Skin of body (tissue), 1 donor: ENCODE measurements at regions not wholly inside any gene's neighbourhood (a gene's known extent, or its start where the extent isn't known, plus 50 kb on each side); places are given as distances from the start of the nearest gene placed in this dataset.

Experiments used
- DNase-seq: peaks from one replicate; lab custom pipeline; 2025; lab: John Stamatoyannopoulos, UW

DNA sequence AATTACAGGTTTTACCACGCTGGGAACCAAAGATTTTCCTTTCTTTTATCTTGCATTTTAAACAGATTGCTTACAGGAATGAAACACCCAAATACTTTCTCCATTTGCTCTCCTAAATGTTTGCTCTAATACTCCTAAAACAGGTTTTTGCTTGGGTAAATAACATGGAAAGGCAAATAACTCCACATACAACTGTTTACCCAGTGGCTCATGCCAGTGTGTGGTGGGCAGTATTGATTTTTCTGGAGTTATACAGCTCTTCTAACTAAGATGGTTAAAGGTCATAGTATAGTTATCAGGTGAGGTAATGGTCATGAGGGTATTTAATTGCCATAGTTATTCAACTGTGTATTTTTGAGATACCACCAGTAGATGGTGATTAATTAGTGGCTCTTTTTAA, 61.2 kb upstream of the RAB27B start:
- no peak for DNase-seq

DNA sequence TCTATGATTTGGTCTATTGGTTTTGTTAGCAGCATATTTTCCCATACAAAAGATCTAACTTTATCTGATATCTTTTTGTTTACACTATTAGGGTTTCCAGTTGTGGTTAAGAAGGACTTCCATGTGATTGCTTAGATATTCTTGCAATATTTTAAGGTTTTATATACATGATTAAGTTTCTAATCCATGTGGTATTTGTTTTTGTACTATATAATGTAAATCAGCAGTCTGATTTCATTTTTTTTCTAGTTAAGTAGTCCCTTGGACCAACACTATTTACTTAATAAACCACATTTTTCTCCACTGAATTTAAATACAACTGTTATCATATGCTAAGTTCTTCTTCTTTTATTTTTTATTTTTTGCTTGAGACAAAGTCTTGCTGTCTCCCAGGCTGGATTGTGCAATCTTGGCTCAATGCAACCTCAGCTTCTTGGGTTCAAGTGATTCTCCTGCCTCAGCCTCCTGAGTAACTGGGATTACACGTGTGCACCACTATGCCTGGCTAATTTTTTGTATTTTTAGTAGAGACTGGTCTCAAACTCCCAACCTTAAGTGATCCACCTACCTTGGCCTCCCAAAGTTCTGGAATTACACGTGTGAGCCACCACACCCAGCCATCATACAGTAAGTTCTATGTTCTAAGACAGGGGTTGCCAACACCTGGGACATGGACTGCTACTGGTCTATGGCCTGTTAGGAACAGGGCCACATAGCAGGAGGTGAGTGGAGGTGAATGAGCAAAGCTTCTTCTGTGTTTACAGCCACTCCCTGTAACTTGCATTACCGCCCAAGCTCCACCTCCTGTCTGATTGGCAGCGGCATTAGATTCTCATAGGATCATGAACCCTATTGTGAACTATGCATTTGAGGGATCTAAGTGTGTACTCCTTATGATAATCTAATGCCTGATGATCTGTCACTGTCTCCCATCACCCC, 58.5 kb upstream of the RAB27B start:
- DNase-seq, result no peak

DNA sequence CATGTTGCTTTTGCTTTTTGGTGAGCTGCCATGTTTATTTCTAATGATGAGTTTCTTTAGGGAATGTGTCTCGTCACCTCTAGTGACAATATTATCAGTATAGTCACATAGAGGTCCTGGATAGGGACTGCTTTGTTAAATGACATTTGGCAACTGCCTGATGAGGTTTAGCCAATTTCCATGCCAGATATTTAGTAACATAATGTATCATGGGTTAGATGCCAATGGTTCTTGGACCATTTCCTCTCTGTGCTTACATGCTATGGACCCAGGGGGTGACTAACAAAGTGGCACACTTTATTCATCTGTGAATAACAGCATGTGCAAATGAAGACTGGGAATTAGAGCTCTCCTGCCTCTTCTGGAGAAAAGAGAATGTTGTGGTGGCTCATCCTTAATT, 56.2 kb upstream of the RAB27B start:
- no peak for DNase-seq

DNA sequence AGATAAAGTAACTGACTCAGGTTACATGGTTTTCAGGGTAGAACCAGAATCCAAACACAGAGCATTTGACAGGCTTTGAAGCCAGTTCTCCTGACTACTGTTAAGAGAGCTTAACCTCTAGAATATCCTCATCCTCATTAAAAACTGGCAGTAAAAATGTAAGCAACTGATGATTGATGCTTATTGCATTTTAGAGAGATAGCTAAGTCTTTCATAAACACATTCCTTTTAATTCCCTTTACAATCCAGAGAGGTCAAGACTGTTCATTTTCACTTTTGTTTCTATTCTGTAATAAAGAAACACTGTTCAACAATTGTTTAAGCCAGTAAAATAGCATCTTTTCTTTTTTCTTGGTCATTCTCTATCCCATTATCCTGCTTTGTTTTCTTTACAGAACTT, 53.9 kb upstream of the RAB27B start:
- no peak for DNase-seq

DNA sequence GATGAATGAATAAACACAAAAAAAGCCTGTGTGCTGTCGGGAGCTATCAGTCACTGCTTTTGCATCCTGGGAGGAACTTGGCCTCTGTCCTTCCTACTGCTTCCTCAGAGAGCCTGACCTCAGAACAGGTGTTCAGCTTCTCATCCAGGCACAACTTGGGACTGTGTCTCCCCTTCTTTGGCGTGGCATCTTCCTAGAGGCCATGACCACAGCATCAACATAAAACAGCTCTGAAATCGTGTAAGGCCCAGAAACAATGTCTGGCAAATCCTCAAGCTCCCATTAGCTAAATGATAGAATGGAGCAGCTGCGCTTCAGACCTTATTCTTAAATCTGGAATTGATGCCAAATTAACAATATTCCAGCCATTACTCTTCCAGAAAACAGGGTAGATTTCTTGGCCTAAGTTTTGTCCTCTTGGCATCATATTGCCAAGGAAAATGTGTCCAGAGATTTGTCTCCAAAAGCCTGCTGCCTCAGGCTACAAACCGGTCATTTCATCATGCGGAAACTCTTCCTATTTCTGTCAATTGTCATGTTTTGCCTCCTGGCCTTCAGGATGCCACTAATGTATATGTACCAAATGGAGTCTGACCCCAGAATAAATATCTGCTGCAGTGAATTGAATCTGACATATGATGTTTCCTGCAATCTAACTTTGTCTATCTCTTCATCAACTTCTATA, 53.2 kb upstream of the RAB27B start:
- no peak for DNase-seq

DNA sequence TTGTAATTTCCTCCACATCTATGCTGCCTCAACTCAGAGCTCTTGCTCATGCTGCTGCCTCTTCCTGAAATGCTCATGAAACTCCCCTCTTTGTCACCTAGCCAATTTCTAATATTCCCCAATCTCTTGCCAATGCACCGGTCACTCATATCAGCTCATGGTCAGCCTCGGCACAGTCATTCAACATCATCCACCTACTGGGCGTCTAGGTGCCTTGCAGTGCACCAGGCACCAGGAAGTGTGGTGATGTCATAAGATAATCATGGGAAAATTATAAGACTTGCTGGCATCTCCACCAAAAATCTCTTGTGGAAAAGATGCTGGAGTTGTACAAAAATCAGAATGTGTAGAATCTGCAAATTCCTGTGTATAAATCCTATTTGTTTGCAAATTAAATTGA, 52.6 kb upstream of the RAB27B start:
- DNase-seq, result no peak

DNA sequence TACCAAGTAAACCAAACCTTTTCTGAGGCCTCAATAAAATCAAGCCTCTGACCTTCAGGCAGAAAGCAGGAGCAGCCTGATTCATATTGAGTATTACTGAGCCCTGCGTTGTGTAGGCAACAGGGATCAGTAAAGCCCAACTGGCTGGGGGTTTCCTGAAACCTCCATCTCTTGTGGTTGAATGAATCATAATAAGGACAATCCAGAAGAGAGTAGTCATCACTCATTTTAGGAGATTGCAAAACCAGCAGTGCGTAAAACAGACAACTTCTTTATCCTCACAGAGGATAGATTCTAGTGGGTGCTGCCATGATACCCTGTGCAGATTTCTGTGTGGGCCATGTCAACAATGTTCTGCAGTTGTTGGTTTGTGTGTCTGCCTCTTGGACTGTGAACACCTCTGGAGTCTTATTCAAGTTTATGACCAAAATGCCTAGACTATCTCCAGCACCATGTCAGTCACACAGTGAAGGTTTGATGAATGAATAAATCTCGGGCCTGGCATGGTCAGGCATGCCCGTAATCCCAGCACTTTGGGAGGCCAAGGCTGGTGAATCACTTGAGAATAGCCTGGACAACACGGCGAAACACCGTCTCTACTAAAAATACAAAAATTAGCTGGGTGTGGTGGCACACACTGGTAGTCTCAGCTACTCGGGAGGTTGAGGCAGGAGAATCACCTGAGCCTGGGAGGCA, 51.8 kb upstream of the RAB27B start:
- no peak for DNase-seq

DNA sequence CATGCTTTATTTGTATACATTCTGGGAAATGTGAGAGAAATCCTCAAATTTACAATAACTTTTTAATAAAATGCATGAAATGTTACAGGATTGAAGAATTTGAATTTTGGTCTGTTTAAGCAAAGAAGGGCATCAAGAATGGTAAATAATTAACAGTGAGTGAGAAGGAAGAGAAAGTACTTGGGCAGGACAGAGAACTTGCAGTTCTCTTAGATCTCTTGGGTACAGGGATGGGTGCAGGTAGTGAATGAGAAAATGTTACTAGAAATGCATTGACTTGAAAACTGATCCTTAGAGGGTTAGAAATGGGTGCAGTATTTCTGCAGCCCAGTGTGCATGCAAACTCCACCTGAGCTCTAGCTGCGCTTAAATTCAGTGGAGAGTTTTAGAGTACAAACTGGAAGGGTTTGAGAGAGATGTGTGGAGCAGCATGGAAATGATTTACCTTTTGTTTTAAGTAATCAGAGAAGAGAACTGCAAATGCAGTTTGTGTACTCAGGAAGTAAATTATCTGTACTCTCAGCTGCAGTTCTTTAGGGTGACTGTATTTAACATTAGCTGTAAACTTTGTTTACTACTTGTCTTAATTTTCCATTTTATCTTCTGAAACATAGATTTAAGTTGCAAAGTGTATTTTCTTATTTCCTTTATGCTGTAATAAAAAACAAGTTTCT, 51.0 kb upstream of the RAB27B start:
- no peak for DNase-seq

DNA sequence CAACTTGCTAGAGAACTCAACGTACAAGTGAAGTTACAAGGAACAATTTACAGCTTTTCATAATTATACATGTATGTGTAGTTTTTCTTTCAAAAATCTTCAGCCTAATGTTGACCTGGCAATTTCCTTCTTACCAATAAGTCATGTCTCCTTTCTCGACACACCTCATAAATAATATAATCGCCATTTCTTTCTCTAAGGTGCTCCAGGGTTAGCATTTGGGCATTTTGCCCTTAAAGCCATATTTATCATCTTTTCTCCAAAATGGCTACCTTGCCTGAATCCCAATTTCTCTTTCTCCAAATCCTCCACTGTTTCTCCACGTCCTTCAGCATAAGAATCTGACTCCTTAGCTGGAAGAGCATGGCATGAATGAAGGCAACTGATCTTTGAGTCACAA, 50.3 kb upstream of the RAB27B start:
- no peak for DNase-seq
